Right atrium auricular region (tissue), 2 donors: ENCODE measurements at regions not wholly inside any gene's neighbourhood (a gene's known extent, or its start where the extent isn't known, plus 50 kb on each side); places are given as distances from the start of the nearest gene placed in this dataset.

Source experiments
- DNase-seq: peaks from one replicate; pipeline ENCODE4 v3.0.0-alpha.2; 2019; ENCODE audit warnings: low spot score
- H3K27ac ChIP-seq, 2 donors: fragments of 200-600 bp; sonication (generic); 1 replicate in 1 of 2; 2 replicates in 1 of 2; pipeline ENCODE4 v1.5.1; 2016 to 2019
- H3K27me3 ChIP-seq, 2 donors: fragments of 200-600 bp; sonication (generic); one replicate each; pipeline versions ENCODE4 v1.5.1 to v1.6.0; 2017 to 2019
- H3K36me3 ChIP-seq: fragments of 200-600 bp; sonication (generic); one replicate; pipeline ENCODE4 v1.5.1; 2016
- H3K4me1 ChIP-seq, 2 donors: fragments of 200-600 bp; sonication (generic); one replicate each; pipeline versions ENCODE4 v1.5.1 to v1.6.0; 2017 to 2019
- H3K4me3 ChIP-seq, 2 donors: fragments of 200-600 bp; sonication (generic); 1 replicate in 1 of 2; 2 replicates in 1 of 2; pipeline ENCODE4 v1.5.1; 2017 to 2019; ENCODE audit warnings: mild to moderate bottlenecking in 1 of 2, moderate library complexity in 1 of 2
- H3K9me3 ChIP-seq, 2 donors: fragments of 200-600 bp; sonication (generic); one replicate each; pipeline ENCODE4 v1.5.1; 2019
- TF ChIP-seq, protein P1 (sequence below), 2 donors: fragments of 200-600 bp; sonication (generic); IDR thresholded peaks; one replicate each; pipeline ENCODE4 v1.5.1; 2019; ENCODE audit warnings: antibody characterized with exemption in 2 of 2

DNA sequence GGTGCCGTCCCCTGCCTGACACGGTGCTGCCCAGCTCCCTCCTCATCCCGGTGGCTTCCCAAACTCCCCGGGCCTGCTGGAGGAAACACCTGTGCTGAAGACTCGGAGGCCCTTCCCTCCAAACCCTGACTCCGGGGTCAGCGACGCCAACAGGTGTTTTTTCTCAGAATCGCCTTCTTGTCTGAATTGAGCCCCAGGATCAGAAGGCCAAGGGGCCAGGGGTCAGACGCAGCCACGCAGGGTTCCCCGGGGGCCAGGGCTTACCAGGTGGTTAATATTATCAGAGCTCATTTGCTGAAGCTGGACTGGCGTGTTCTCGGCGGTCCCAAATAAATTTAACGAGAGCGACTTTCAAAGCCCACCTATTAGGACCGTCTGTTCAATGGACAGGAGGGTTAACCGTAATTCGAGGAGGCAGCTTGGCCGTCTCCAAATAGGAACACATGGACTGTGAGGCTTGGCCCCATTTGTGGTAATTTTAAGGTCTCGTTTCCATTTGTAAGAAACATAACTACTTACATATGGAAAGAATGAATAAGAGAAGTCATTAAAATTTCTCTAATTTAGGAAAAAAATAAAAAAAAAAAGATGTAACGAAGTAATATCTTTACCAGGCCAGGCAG, 239.3 kb downstream of the CRLF2 start:
- no peak for DNase-seq
- no peaks in the 10 kb centered on the region for H3K4me1 ChIP-seq
- no peak overlapping the region for H3K4me3 ChIP-seq
- no peak overlapping the region for H3K27ac ChIP-seq
- peaks cover 0 to 14% of the 10 kb centered on the region in 2 donors for H3K9me3 ChIP-seq
- H3K36me3 ChIP-seq: no peaks in the 10 kb centered on the region
- TF ChIP-seq, protein P1, sequence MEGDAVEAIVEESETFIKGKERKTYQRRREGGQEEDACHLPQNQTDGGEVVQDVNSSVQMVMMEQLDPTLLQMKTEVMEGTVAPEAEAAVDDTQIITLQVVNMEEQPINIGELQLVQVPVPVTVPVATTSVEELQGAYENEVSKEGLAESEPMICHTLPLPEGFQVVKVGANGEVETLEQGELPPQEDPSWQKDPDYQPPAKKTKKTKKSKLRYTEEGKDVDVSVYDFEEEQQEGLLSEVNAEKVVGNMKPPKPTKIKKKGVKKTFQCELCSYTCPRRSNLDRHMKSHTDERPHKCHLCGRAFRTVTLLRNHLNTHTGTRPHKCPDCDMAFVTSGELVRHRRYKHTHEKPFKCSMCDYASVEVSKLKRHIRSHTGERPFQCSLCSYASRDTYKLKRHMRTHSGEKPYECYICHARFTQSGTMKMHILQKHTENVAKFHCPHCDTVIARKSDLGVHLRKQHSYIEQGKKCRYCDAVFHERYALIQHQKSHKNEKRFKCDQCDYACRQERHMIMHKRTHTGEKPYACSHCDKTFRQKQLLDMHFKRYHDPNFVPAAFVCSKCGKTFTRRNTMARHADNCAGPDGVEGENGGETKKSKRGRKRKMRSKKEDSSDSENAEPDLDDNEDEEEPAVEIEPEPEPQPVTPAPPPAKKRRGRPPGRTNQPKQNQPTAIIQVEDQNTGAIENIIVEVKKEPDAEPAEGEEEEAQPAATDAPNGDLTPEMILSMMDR (IDR thresholded peaks at IDR 0.05): no peak
- no peaks in the 10 kb centered on the region for H3K27me3 ChIP-seq

DNA sequence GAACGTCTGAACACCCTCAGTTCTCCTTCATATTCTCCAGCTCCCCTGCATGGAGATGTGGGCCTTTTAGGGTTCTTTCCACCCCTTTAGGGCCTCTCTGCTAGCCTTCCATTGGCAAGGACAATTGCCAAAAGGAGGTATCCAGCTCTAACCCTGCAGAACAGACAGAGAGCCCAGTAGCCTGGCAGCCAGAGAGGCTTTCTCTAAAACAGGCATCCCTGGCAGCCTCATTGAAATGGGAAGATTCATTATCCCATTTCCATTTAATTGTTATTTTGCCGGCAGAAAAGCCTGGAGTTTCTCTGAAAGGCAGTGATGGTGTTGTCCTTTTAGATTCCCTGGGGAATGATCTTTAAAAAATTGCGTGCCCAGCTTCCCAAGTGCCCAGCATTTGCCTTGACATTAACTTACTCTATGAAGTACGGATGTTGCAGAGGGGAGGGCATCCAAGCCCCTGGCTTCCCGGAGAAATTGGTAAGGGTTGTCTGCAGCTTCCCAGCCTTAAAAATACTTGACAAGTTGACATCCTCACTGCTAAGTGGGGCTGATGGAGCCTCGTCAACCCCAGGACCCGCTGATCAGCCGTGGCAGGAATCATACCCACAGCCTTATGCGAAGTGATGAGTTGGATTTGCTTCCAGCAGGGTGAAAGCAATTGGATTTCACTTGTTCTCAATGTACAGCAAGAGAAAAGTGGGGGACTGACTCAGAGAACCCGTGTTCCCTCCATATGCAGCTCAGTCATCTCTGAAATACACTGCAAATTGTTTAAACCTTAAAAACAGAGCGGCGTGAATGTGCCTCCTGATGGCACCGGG, 244.1 kb downstream of the CRLF2 start:
- H3K4me1 ChIP-seq: no peaks in the 10 kb centered on the region
- H3K36me3 ChIP-seq: no peaks in the 10 kb centered on the region
- H3K27ac ChIP-seq: no peak overlapping the region
- DNase-seq: no peak
- no peak overlapping the region for H3K4me3 ChIP-seq
- peaks cover 0 to 3% of the 10 kb centered on the region in 2 donors for H3K9me3 ChIP-seq
- no peaks in the 10 kb centered on the region for H3K27me3 ChIP-seq
- TF ChIP-seq, protein P1 (IDR thresholded peaks at IDR 0.05): no peak

GRCh38 chrX:966396-967070, 245.9 kb downstream of the CRLF2 start:
- TF ChIP-seq, protein P1 (IDR thresholded peaks at IDR 0.05): no peak
- peaks cover 0 to 3% of the 10 kb centered on the region in 2 donors for H3K9me3 ChIP-seq
- H3K4me3 ChIP-seq: no peak overlapping the region
- no peak for DNase-seq
- H3K27ac ChIP-seq: no peak overlapping the region
- peaks cover 0 to 3% of the 10 kb centered on the region in 2 donors for H3K27me3 ChIP-seq
- no peaks in the 10 kb centered on the region for H3K36me3 ChIP-seq
- H3K4me1 ChIP-seq: no peaks in the 10 kb centered on the region

DNA sequence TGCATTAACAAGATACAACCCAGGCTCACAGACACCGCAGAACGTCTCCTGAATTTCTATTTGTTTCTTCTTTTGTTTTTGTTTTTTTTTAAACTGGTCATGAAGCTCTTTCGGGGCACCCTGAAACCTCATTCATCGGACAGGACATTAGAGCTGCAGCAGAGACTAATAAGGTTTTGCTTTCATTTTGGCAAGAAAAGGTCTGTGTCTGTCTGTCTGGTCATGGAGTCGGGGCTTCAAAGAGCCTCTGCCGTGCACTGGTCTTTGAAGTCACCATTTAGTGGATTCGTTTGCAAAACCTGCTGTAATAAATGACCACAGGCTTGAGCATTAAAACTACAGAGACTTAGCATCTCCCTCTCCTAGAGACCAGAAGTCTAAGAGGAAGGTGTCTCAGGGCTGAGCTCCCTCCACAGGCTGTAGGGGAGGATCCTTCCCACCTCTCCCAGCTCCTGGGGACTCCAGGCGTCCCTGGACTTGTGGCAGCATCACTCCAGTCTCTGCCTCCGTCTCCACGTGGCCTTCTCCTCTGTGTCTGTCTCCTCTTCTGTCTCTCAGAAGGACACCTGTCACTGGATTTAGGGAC, 247.5 kb downstream of the CRLF2 start:
- Histone ChIP-seq H3K4me3 (no peak overlapping the region), H3K27ac (no peak overlapping the region), H3K27me3 (peaks cover 0 to 3% of the 10 kb centered on the region in 2 donors), H3K9me3 (no peaks in the 10 kb centered on the region), H3K36me3 (no peaks in the 10 kb centered on the region), H3K4me1 (no peaks in the 10 kb centered on the region)
- TF ChIP-seq, protein P1 (IDR thresholded peaks at IDR 0.05): no peak
- no peak for DNase-seq

- Histone ChIP-seq H3K9me3 (no peaks in the 10 kb centered on the region), H3K27me3 (peaks cover 0 to 3% of the 10 kb centered on the region in 2 donors), H3K4me1 (no peaks in the 10 kb centered on the region), H3K36me3 (no peaks in the 10 kb centered on the region), H3K27ac (no peak overlapping the region), H3K4me3 (no peak overlapping the region)
- DNase-seq: no peak
- TF ChIP-seq, protein P1 (IDR thresholded peaks at IDR 0.05): no peak
These were observed 251.6 kb downstream of the CRLF2 start for GRCh38 chrX:960821-961220.
